PC-3 (cell line): ENCODE measurements at regions not wholly inside any gene's neighbourhood (a gene's known extent, or its start where the extent isn't known, plus 50 kb on each side); places are given as distances from the start of the nearest gene placed in this dataset.

Source experiments
- ATAC-seq: fragments of 200-7000 bp; cut with Tn5 transposase; 2 replicates; pipeline ENCODE4 v1.9.1; 2020; ENCODE audit warnings: mild to moderate bottlenecking, moderate library complexity
- BruUV-seq: library from RNA; stranded (reverse); fragments of 400-500 nt; replicated peaks from 2 replicates; lab custom pipeline; 2021; lab: Mats Ljungman, UMichigan
- CTCF ChIA-PET: fragments of 300-600 bp; sonication (Branson Sonifier 250); formaldehyde crosslinking; loops from one replicate; lab custom pipeline; 2022; ENCODE audit warnings: antibody characterized with exemption; lab: Charles Lee
- POLR2A ChIA-PET: fragments of 300-600 bp; sonication (Branson Sonifier 250); formaldehyde crosslinking; loops from one replicate; lab custom pipeline; 2022; ENCODE audit warnings: antibody characterized with exemption; ENCODE audit not compliant: unreplicated experiment; lab: Charles Lee
- DNase-seq: peaks from one replicate; pipeline ENCODE4 v3.0.0-alpha.2; 2015
- H2AFZ ChIP-seq: fragments of 300-600 bp; sonication (generic); 2 replicates; pipeline ENCODE4 v1.6.0; 2016; ENCODE audit warnings: antibody characterized with exemption, low read length
- H3F3A ChIP-seq: fragments of 300-600 bp; sonication (generic); one replicate; pipeline ENCODE4 v1.6.0; 2017; ENCODE audit warnings: antibody characterized with exemption, low read length, control low read depth, mild to moderate bottlenecking; ENCODE audit not compliant: unreplicated experiment
- H3K27ac ChIP-seq: fragments of 300-600 bp; sonication (generic); 2 replicates; pipeline ENCODE4 v1.5.1; 2016; ENCODE audit warnings: mild to moderate bottlenecking, low read length
- H3K27me3 ChIP-seq: fragments of 300-600 bp; sonication (generic); 2 replicates; pipeline ENCODE4 v1.6.1; 2016; ENCODE audit warnings: low read length, mixed read lengths
- H3K36me3 ChIP-seq: fragments of 300-600 bp; sonication (generic); 2 replicates; pipeline ENCODE4 v1.6.1; 2016; ENCODE audit warnings: low read depth, mixed run types, low read length, mixed read lengths
- H3K4me1 ChIP-seq: fragments of 300-600 bp; sonication (generic); 2 replicates; pipeline ENCODE4 v1.5.1; 2016; ENCODE audit warnings: low read length; ENCODE audit not compliant: insufficient read depth
- H3K4me2 ChIP-seq: fragments of 300-600 bp; sonication (generic); 2 replicates; pipeline ENCODE4 v1.6.0; 2016; ENCODE audit warnings: low read length
- H3K4me3 ChIP-seq: fragments of 300-600 bp; sonication (generic); 2 replicates; pipeline ENCODE4 v1.5.1; 2016; ENCODE audit warnings: mild to moderate bottlenecking, low read length, mixed read lengths
- H3K79me2 ChIP-seq: fragments of 300-600 bp; sonication (generic); 2 replicates; pipeline ENCODE4 v1.6.1; 2017; ENCODE audit warnings: low read length, mixed read lengths
- H3K9ac ChIP-seq: fragments of 300-600 bp; sonication (generic); 2 replicates; pipeline ENCODE4 v1.6.0; 2016; ENCODE audit warnings: mild to moderate bottlenecking, low read length
- H3K9me2 ChIP-seq: fragments of 300-600 bp; sonication (generic); replicated peaks from 2 replicates; pipeline ENCODE4 v1.6.1; 2016; ENCODE audit warnings: mixed run types, low read length, mixed read lengths
- H3K9me3 ChIP-seq: fragments of 300-600 bp; sonication (generic); 2 replicates; pipeline ENCODE4 v1.6.1; 2016; ENCODE audit warnings: low read length, mixed read lengths
- H4K20me1 ChIP-seq: fragments of 300-600 bp; sonication (generic); 2 replicates; pipeline ENCODE4 v1.6.1; 2016; ENCODE audit warnings: low read length, mixed read lengths
- CTCF ChIP-seq: fragments of 300-600 bp; sonication (generic); conservative IDR thresholded peaks from 2 replicates; pipeline ENCODE4 v1.5.1; 2017; ENCODE audit warnings: antibody characterized with exemption, low read depth, mild to moderate bottlenecking, low read length
- EZH2 ChIP-seq: fragments of 300-600 bp; sonication (generic); IDR thresholded peaks from one replicate; pipeline ENCODE4 v1.6.1; 2017; ENCODE audit warnings: antibody characterized with exemption, mild to moderate bottlenecking, low read length; ENCODE audit not compliant: unreplicated experiment
- EZH2phosphoT487 ChIP-seq: fragments of 300-600 bp; sonication (generic); IDR thresholded peaks from 2 replicates; pipeline ENCODE4 v1.6.1; 2018; ENCODE audit warnings: mild to moderate bottlenecking, antibody characterized with exemption, low read length, borderline replicate concordance
- intact Hi-C: fragments of 100-400 bp; cut with micrococcal nuclease; formaldehyde crosslinking; loops from 2 replicates; pipeline ENCODE4 v1.9.0; 2023

- BruUV-seq: no TSS peak
Observed at GRCh38 chr10:9645404-9645803, 1372.3 kb upstream of the CELF2 start.

GRCh38 chr10:9645928-9646600, 1371.6 kb upstream of the CELF2 start:
- H3F3A ChIP-seq: no peaks in the 10 kb centered on the region
- H4K20me1 ChIP-seq: no peaks in the 10 kb centered on the region
- no peak overlapping the region for H3K27ac ChIP-seq
- H3K9ac ChIP-seq: no peak overlapping the region
- H3K27me3 ChIP-seq: no peaks in the 10 kb centered on the region
- H3K4me1 ChIP-seq: no peaks in the 10 kb centered on the region
- no peak for TF ChIP-seq EZH2
- TF ChIP-seq EZH2phosphoT487: no peak
- TF ChIP-seq CTCF: no peak
- POLR2A ChIA-PET: no interaction called here
- no TSS peak for BruUV-seq
- no peak for ATAC-seq
- no peaks in the 10 kb centered on the region for H3K9me3 ChIP-seq
- intact Hi-C loops: no loop called here
- CTCF ChIA-PET: no interaction called here
- H3K79me2 ChIP-seq: no peaks in the 10 kb centered on the region
- no peak overlapping the region for H3K4me2 ChIP-seq
- no peak overlapping the region for H2AFZ ChIP-seq
- no peak for DNase-seq
- H3K36me3 ChIP-seq: no peaks in the 10 kb centered on the region
- no peaks in the 10 kb centered on the region for H3K9me2 ChIP-seq
- H3K4me3 ChIP-seq: no peak overlapping the region

More at GRCh38 chr10:9645404-9645803, 1372.3 kb upstream of the CELF2 start:
- no peaks in the 10 kb centered on the region for H4K20me1 ChIP-seq
- H3K36me3 ChIP-seq: no peaks in the 10 kb centered on the region
- no peaks in the 10 kb centered on the region for H3K79me2 ChIP-seq
- H3K4me1 ChIP-seq: no peaks in the 10 kb centered on the region
- no peaks in the 10 kb centered on the region for H3K9me2 ChIP-seq
- TF ChIP-seq CTCF (no peak), EZH2phosphoT487 (no peak), EZH2 (no peak)
- H2AFZ ChIP-seq: no peak overlapping the region
- CTCF ChIA-PET: no interaction called here
- H3K9me3 ChIP-seq: no peaks in the 10 kb centered on the region
- ATAC-seq: no peak
- POLR2A ChIA-PET: no interaction called here
- no peak overlapping the region for H3K4me2 ChIP-seq
- H3K4me3 ChIP-seq: no peak overlapping the region
- no peak overlapping the region for H3K27ac ChIP-seq
- no peak overlapping the region for H3K9ac ChIP-seq
- DNase-seq: no peak
- H3K27me3 ChIP-seq: no peaks in the 10 kb centered on the region
- intact Hi-C loops: no loop called here
- H3F3A ChIP-seq: no peaks in the 10 kb centered on the region

- Histone ChIP-seq H3K9ac (no peak overlapping the region), H4K20me1 (no peaks in the 10 kb centered on the region), H3F3A (no peaks in the 10 kb centered on the region), H3K36me3 (no peaks in the 10 kb centered on the region), H3K9me2 (no peaks in the 10 kb centered on the region), H2AFZ (no peak overlapping the region), H3K4me3 (no peak overlapping the region), H3K4me2 (no peak overlapping the region), H3K27me3 (no peaks in the 10 kb centered on the region), H3K9me3 (no peaks in the 10 kb centered on the region), H3K79me2 (no peaks in the 10 kb centered on the region), H3K27ac (no peak overlapping the region), H3K4me1 (no peaks in the 10 kb centered on the region)
- TF ChIP-seq CTCF (no peak), EZH2phosphoT487 (no peak), EZH2 (no peak)
- DNase-seq (no peak), ATAC-seq (no peak)
- ChIA-PET POLR2A (no interaction called here), CTCF (no interaction called here)
- intact Hi-C loops: no loop called here
- no TSS peak for BruUV-seq
Observed at GRCh38 chr10:9654261-9654660, 1363.4 kb upstream of the CELF2 start.
